GM12878 (cell line): ENCODE measurements at regions not wholly inside any gene's neighbourhood (a gene's known extent, or its start where the extent isn't known, plus 50 kb on each side); places are given as distances from the start of the nearest gene placed in this dataset.

ENCODE experiments used
- ATAC-seq: fragments of 200-7000 bp; cut with Tn5 transposase; 3 replicates; pipeline ENCODE4 v1.9.1; 2020; ENCODE audit warnings: mild to moderate bottlenecking, moderate library complexity
- BruUV-seq: library from RNA; stranded (reverse); fragments of 400-500 nt; replicated peaks from 2 replicates; lab custom pipeline; 2021; lab: Mats Ljungman, UMichigan
- CTCF ChIA-PET: fragments of 300-600 bp; sonication (Branson Sonifier 250); formaldehyde crosslinking; extraction: SDS; loops from one replicate; lab custom pipeline; 2021; ENCODE audit warnings: inconsistent platforms; lab: Yijun Ruan, JAX
- POLR2A ChIA-PET: fragments of 350-600 bp; formaldehyde crosslinking; extraction: SDS; loops from one replicate; lab custom pipeline; 2021; ENCODE audit warnings: inconsistent platforms; lab: Charles Lee
- RAD21 ChIA-PET: fragments of 300-600 bp; sonication (Branson Sonifier 250); formaldehyde crosslinking; loops from one replicate; lab custom pipeline; 2023; ENCODE audit warnings: antibody characterized with exemption; ENCODE audit not compliant: unreplicated experiment; lab: Charles Lee
- SMC1A ChIA-PET: fragments of 300-600 bp; sonication (Branson Sonifier 250); formaldehyde crosslinking; loops from one replicate; lab custom pipeline; 2023; ENCODE audit not compliant: unreplicated experiment, uncharacterized antibody; lab: Charles Lee
- DNase-seq: peaks from one replicate; pipeline ENCODE4 v3.0.0-alpha.2; 2011; ENCODE audit warnings: low read depth, low spot score
- FAIRE-seq: peaks from 3 replicates; lab custom pipeline; 2011; peaks lifted over from hg19 to GRCh38; lab: Jason Lieb, UNC
- H2AFZ ChIP-seq: 2 replicates; pipeline ENCODE4 v1.6.0; 2011; ENCODE audit warnings: low read depth, low read length, control low read depth; ENCODE audit not compliant: control insufficient read depth
- H3K27ac ChIP-seq: 2 replicates; pipeline ENCODE4 v1.5.1; 2011; ENCODE audit warnings: control low read depth; ENCODE audit not compliant: control insufficient read depth, insufficient read depth
- H3K27me3 ChIP-seq, 2 experiments: replicated peaks in 1 of 2; 2 replicates each; pipeline versions ENCODE4 v1.6.0 to v1.6.1; 2011; ENCODE audit warnings: low read length in 1 of 2; ENCODE audit not compliant: control insufficient read depth in 2 of 2, insufficient read depth in 2 of 2
- H3K36me3 ChIP-seq, 2 experiments: 2 replicates each; pipeline ENCODE4 v1.5.1; 2011; ENCODE audit warnings: low read length in 1 of 2; ENCODE audit not compliant: control insufficient read depth in 2 of 2, insufficient read depth in 2 of 2
- H3K4me1 ChIP-seq: 2 replicates; pipeline ENCODE4 v1.6.1; 2011; ENCODE audit warnings: mild to moderate bottlenecking, low read length, moderate library complexity, mixed read lengths; ENCODE audit not compliant: control insufficient read depth, insufficient read depth
- H3K4me2 ChIP-seq: 2 replicates; pipeline ENCODE4 v1.6.0; 2011; ENCODE audit warnings: control low read depth; ENCODE audit not compliant: control insufficient read depth, insufficient read depth
- H3K4me3 ChIP-seq: fragments of 200-600 bp; sonication (generic); 2 replicates; pipeline ENCODE4 v1.5.1; 2016
- H3K79me2 ChIP-seq: 2 replicates; pipeline ENCODE4 v1.6.0; 2011; ENCODE audit warnings: low read length; ENCODE audit not compliant: control insufficient read depth, insufficient read depth
- H3K9ac ChIP-seq: 2 replicates; pipeline ENCODE4 v1.8.0; 2011; ENCODE audit warnings: low read length, control low read depth, mixed read lengths; ENCODE audit not compliant: control insufficient read depth, insufficient read depth
- H3K9me3 ChIP-seq: replicated peaks from 3 replicates; pipeline ENCODE4 v1.5.1; 2011; ENCODE audit warnings: mild to moderate bottlenecking, low read length; ENCODE audit not compliant: control insufficient read depth, insufficient read depth
- H4K20me1 ChIP-seq: 2 replicates; pipeline ENCODE4 v1.6.0; 2011; ENCODE audit not compliant: control insufficient read depth, insufficient read depth
- CREM ChIP-seq: IDR thresholded peaks from 2 replicates; pipeline ENCODE4 v1.6.1; 2014; ENCODE audit warnings: antibody characterized with exemption, low read depth
- EZH2 ChIP-seq: IDR thresholded peaks from 2 replicates; pipeline ENCODE4 v1.6.1; 2012; ENCODE audit warnings: low read depth, mild to moderate bottlenecking, control low read depth, inconsistent platforms, low read length, borderline replicate concordance; ENCODE audit not compliant: control insufficient read depth
- IKZF1 ChIP-seq: fragments of 450-650 bp; conservative IDR thresholded peaks from 2 replicates; pipeline ENCODE4 v1.6.1; 2017; ENCODE audit warnings: antibody characterized with exemption, mild to moderate bottlenecking
- IKZF2 ChIP-seq, 2 experiments: fragments of 450-650 bp; IDR thresholded peaks; 2 replicates each; pipeline ENCODE4 v1.6.1; 2017; ENCODE audit warnings: mild to moderate bottlenecking in 2 of 2, moderate library complexity in 2 of 2
- KDM1A ChIP-seq: fragments of 200-600 bp; sonication (generic); IDR thresholded peaks from 2 replicates; pipeline ENCODE4 v1.6.1; 2016; ENCODE audit warnings: borderline replicate concordance
- NFIC ChIP-seq: IDR thresholded peaks from 2 replicates; pipeline ENCODE4 v1.6.1; 2012; ENCODE audit warnings: low read depth, mild to moderate bottlenecking, inconsistent platforms, low read length, moderate library complexity
- PAX5 ChIP-seq: IDR thresholded peaks from 2 replicates; pipeline ENCODE4 v1.6.1; 2011; ENCODE audit warnings: low read depth, low read length, borderline replicate concordance
- POLR2AphosphoS5 ChIP-seq: IDR thresholded peaks from 2 replicates; pipeline ENCODE4 v1.6.1; 2011; ENCODE audit warnings: mild to moderate bottlenecking, low read length, inconsistent platforms
- WGBS: methylation state at CpG from one replicate; pipeline ENCODE4 v1.1.6; 2016; ENCODE audit warnings: low lambda C conversion rate; ENCODE audit not compliant: insufficient replicate concordance, insufficient coverage; ENCODE audit errors: missing lambda C conversion rate; 5-methylcytosine and 5-hydroxymethylcytosine counted together
- in situ Hi-C: fragments of 300-500 bp; cut with MboI; formaldehyde crosslinking; loops from 9 replicates; pipeline ENCODE4 v1.14.3; 2018; ENCODE audit warnings: mixed read lengths
- intact Hi-C: fragments of 100-400 bp; cut with micrococcal nuclease; formaldehyde crosslinking; loops from one replicate; pipeline ENCODE4 v1.14.2; 2022; ENCODE audit not compliant: unreplicated experiment
- TF ChIP-seq, protein P1 (sequence below): fragments of 450-650 bp; IDR thresholded peaks from 2 replicates; pipeline ENCODE4 v1.6.1; 2016; ENCODE audit warnings: mild to moderate bottlenecking
- TF ChIP-seq, protein P2 (sequence below): fragments of 450-650 bp; IDR thresholded peaks from 2 replicates; pipeline ENCODE4 v1.6.1; 2018; ENCODE audit warnings: mild to moderate bottlenecking, low read depth, moderate library complexity; ENCODE audit not compliant: partially characterized antibody
- TF ChIP-seq, protein P3 (sequence below): fragments of 150-350 bp; IDR thresholded peaks from 2 replicates; pipeline ENCODE4 v1.6.1; 2014; ENCODE audit warnings: mild to moderate bottlenecking, low read depth, low read length

DNA sequence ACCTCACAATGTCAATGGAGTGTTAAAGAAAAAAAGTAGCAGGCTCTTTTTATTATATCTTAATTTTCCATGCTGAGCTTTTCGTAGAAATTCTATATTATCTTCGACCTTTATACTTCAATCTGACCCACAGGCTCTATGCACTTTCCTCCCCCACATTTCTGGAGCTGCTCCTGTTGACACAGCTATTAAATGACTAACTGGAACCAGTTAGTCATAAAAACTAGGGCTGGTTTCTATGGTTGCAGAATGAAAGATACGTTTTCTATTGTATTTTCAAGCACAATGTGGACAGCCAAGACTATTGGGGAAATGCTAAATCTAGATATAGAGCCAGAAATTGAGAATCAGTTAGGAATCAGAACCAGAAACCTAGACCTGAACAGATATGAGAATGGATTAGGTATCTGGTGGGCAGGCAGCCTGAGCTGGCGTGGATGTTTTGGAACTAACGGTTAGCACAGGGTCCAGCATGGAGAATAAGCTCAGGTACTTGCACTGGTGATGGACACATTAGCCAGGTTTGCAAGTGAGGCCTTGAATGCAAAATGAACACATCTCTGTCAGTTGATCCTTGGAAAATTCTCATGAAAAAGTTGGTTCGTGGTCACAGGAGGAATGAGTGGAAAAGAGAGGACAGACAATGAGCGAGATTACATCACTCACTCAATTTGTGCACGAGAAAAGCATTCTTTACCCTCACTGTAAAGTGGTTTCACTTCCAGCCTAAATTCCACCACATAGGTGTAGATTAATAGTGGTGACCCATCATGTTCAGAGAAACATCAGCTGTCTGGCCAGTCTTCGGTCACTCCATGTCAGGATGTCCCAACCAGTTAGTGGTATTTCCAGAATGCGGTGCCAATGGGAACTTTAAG, 144.6 kb upstream of the EPHA4 start:
- Histone ChIP-seq H2AFZ (no peak overlapping the region), H3K4me2 (no peak overlapping the region), H3K36me3 (no peaks in the 10 kb centered on the region), H3K27ac (no peak overlapping the region), H3K4me1 (no peaks in the 10 kb centered on the region), H3K9me3 (no peaks in the 10 kb centered on the region), H3K79me2 (no peaks in the 10 kb centered on the region), H3K4me3 (no peak overlapping the region), H3K9ac (no peak overlapping the region), H3K27me3 (no peaks in the 10 kb centered on the region), H4K20me1 (no peaks in the 10 kb centered on the region)
- in situ Hi-C loops = no loop called here
- BruUV-seq = no TSS peak
- no peak for FAIRE-seq
- ChIA-PET RAD21 (no interaction called here), CTCF (no interaction called here), POLR2A (no interaction called here), SMC1A (no interaction called here)
- TF ChIP-seq, protein P1, sequence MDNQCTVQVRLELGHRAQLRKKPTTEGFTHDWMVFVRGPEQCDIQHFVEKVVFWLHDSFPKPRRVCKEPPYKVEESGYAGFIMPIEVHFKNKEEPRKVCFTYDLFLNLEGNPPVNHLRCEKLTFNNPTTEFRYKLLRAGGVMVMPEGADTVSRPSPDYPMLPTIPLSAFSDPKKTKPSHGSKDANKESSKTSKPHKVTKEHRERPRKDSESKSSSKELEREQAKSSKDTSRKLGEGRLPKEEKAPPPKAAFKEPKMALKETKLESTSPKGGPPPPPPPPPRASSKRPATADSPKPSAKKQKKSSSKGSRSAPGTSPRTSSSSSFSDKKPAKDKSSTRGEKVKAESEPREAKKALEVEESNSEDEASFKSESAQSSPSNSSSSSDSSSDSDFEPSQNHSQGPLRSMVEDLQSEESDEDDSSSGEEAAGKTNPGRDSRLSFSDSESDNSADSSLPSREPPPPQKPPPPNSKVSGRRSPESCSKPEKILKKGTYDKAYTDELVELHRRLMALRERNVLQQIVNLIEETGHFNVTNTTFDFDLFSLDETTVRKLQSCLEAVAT = no peak
- TF ChIP-seq CREM (no peak), POLR2AphosphoS5 (no peak), NFIC (no peak), IKZF2 (IDR thresholded peaks at IDR 0.05) (no peak), PAX5 (no peak), EZH2 (no peak), IKZF1 (no peak), KDM1A (no peak)
- TF ChIP-seq, protein P2, sequence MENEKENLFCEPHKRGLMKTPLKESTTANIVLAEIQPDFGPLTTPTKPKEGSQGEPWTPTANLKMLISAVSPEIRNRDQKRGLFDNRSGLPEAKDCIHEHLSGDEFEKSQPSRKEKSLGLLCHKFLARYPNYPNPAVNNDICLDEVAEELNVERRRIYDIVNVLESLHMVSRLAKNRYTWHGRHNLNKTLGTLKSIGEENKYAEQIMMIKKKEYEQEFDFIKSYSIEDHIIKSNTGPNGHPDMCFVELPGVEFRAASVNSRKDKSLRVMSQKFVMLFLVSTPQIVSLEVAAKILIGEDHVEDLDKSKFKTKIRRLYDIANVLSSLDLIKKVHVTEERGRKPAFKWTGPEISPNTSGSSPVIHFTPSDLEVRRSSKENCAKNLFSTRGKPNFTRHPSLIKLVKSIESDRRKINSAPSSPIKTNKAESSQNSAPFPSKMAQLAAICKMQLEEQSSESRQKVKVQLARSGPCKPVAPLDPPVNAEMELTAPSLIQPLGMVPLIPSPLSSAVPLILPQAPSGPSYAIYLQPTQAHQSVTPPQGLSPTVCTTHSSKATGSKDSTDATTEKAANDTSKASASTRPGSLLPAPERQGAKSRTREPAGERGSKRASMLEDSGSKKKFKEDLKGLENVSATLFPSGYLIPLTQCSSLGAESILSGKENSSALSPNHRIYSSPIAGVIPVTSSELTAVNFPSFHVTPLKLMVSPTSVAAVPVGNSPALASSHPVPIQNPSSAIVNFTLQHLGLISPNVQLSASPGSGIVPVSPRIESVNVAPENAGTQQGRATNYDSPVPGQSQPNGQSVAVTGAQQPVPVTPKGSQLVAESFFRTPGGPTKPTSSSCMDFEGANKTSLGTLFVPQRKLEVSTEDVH = no peak
- TF ChIP-seq, protein P3, sequence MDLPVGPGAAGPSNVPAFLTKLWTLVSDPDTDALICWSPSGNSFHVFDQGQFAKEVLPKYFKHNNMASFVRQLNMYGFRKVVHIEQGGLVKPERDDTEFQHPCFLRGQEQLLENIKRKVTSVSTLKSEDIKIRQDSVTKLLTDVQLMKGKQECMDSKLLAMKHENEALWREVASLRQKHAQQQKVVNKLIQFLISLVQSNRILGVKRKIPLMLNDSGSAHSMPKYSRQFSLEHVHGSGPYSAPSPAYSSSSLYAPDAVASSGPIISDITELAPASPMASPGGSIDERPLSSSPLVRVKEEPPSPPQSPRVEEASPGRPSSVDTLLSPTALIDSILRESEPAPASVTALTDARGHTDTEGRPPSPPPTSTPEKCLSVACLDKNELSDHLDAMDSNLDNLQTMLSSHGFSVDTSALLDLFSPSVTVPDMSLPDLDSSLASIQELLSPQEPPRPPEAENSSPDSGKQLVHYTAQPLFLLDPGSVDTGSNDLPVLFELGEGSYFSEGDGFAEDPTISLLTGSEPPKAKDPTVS = no peak
- DNase-seq = no peak
- no peak for ATAC-seq
- intact Hi-C loops = no loop called here
- WGBS = 21% methylated on average over 10 of the region's 10 CpGs
